Epithelial cell of proximal tubule (primary cell): ENCODE measurements at regions not wholly inside any gene's neighbourhood (a gene's known extent, or its start where the extent isn't known, plus 50 kb on each side); places are given as distances from the start of the nearest gene placed in this dataset.

Experiments used
- DNase-seq: peaks from one replicate; pipeline ENCODE4 v3.0.0-alpha.2; 2011; ENCODE audit warnings: low read depth
- H3K4me3 ChIP-seq: 2 replicates; pipeline ENCODE4 v1.5.1; 2011; ENCODE audit warnings: low read depth, mild to moderate bottlenecking, low read length
- CTCF ChIP-seq: conservative IDR thresholded peaks from 2 replicates; pipeline ENCODE4 v1.5.1; 2012; ENCODE audit warnings: low read depth, mild to moderate bottlenecking, low read length

- H3K4me3 ChIP-seq: no peak overlapping the region
- TF ChIP-seq CTCF: no peak
- DNase-seq: no peak
Observed at GRCh38 chr18:43486462-43486861, 209.2 kb upstream of the SYT4 start.

- no peak overlapping the region for H3K4me3 ChIP-seq
- TF ChIP-seq CTCF: no peak
- DNase-seq: no peak
Observed at GRCh38 chr18:43501099-43501498, 223.8 kb upstream of the SYT4 start.

GRCh38 chr18:43506935-43507334 lies 229.6 kb upstream of the SYT4 start:
- no peak overlapping the region for H3K4me3 ChIP-seq
- no peak for TF ChIP-seq CTCF
- DNase-seq: no peak

GRCh38 chr18:43507842-43508481 lies 230.7 kb upstream of the SYT4 start:
- H3K4me3 ChIP-seq: no peak overlapping the region
- TF ChIP-seq CTCF: no peak

GRCh38 chr18:43514747-43515146 lies 237.5 kb upstream of the SYT4 start:
- H3K4me3 ChIP-seq: no peak overlapping the region
- TF ChIP-seq CTCF: no peak
- no peak for DNase-seq

More at GRCh38 chr18:43507842-43508481, 230.7 kb upstream of the SYT4 start:
- DNase-seq: no peak

- no peak overlapping the region for H3K4me3 ChIP-seq
- no peak for TF ChIP-seq CTCF
- no peak for DNase-seq
Observed at GRCh38 chr18:43515481-43515880, 238.2 kb upstream of the SYT4 start.

GRCh38 chr18:43524260-43524659 lies 247.0 kb upstream of the SYT4 start:
- no peak for DNase-seq
- TF ChIP-seq CTCF: no peak
- no peak overlapping the region for H3K4me3 ChIP-seq
